CD14-positive monocyte (primary cell): ENCODE measurements at regions not wholly inside any gene's neighbourhood (a gene's known extent, or its start where the extent isn't known, plus 50 kb on each side); places are given as distances from the start of the nearest gene placed in this dataset.

Experiments
- DNase-seq, 3 donors: peaks; one replicate each; pipeline ENCODE4 v3.0.0-alpha.2; 2011 to 2022
- H2AFZ ChIP-seq: 2 replicates; pipeline ENCODE4 v1.6.0; 2012; ENCODE audit warnings: mild to moderate bottlenecking, low read depth, low read length, inconsistent platforms; ENCODE audit not compliant: insufficient read depth, poor library complexity, severe bottlenecking
- H3K27ac ChIP-seq, 2 donors: 1 replicate in 1 of 2; 2 replicates in 1 of 2; pipeline ENCODE4 v1.5.1; 2012 to 2013; ENCODE audit warnings: low read length in 2 of 2, control low read depth in 1 of 2, inconsistent platforms in 1 of 2, low read depth in 1 of 2, mild to moderate bottlenecking in 1 of 2
- H3K27me3 ChIP-seq, 2 donors: one replicate each; pipeline versions ENCODE4 v1.6.0 to v1.6.1; 2011 to 2013; ENCODE audit warnings: low read length in 2 of 2; ENCODE audit not compliant: control insufficient read depth in 2 of 2, insufficient read depth in 2 of 2
- H3K36me3 ChIP-seq, 2 donors: replicated peaks in 1 of 2; 1 replicate in 1 of 2; 2 replicates in 1 of 2; pipeline versions ENCODE4 v1.5.1 to v1.6.1; 2012 to 2013; ENCODE audit warnings: low read length in 2 of 2, control low read depth in 1 of 2, inconsistent platforms in 1 of 2, mild to moderate bottlenecking in 1 of 2; ENCODE audit not compliant: insufficient read depth in 2 of 2, control insufficient read depth in 1 of 2
- H3K4me1 ChIP-seq, 2 donors: 1 replicate in 1 of 2; 2 replicates in 1 of 2; pipeline versions ENCODE4 v1.5.1 to v1.6.1; 2012 to 2013; ENCODE audit warnings: low read length in 2 of 2, control low read depth in 1 of 2, inconsistent platforms in 1 of 2, mild to moderate bottlenecking in 1 of 2, moderate library complexity in 1 of 2; ENCODE audit not compliant: insufficient read depth in 2 of 2, control insufficient read depth in 1 of 2
- H3K4me2 ChIP-seq: replicated peaks from 2 replicates; pipeline ENCODE3; 2012; ENCODE audit warnings: low read length, moderate library complexity, mild to moderate bottlenecking; ENCODE audit not compliant: poor library complexity, severe bottlenecking; ENCODE audit errors: extremely low read depth
- H3K4me3 ChIP-seq, 3 experiments: fragments of 200-600 bp in 1 of 3; sonication (generic) in 1 of 3; replicated peaks in 1 of 3; 1 replicate in 2 of 3; 2 replicates in 1 of 3; pipeline ENCODE4 v1.5.1; 2011 to 2013; ENCODE audit warnings: low read length in 3 of 3, mild to moderate bottlenecking in 3 of 3, control low read depth in 2 of 3, low read depth in 2 of 3, inconsistent platforms in 1 of 3, moderate library complexity in 1 of 3
- H3K79me2 ChIP-seq: 2 replicates; pipeline ENCODE4 v1.6.0; 2012; ENCODE audit warnings: mild to moderate bottlenecking, control low read depth, inconsistent platforms, low read length, moderate library complexity; ENCODE audit not compliant: insufficient read depth
- H3K9ac ChIP-seq: 2 replicates; pipeline ENCODE4 v1.6.0; 2017; ENCODE audit warnings: low read length, mild to moderate bottlenecking; ENCODE audit not compliant: insufficient read depth, poor library complexity, severe bottlenecking
- H3K9me3 ChIP-seq, 2 donors: replicated peaks in 1 of 2; 1 replicate in 1 of 2; 2 replicates in 1 of 2; pipeline versions ENCODE4 v1.5.1 to v1.6.1; 2012 to 2013; ENCODE audit warnings: low read length in 2 of 2, control low read depth in 1 of 2; ENCODE audit not compliant: control insufficient read depth in 1 of 2, insufficient read depth in 1 of 2
- H4K20me1 ChIP-seq: 2 replicates; pipeline ENCODE4 v1.6.0; 2012; ENCODE audit warnings: mild to moderate bottlenecking, low read length, control low read depth, moderate library complexity; ENCODE audit not compliant: insufficient read depth
- H3K27ac Mint-ChIP-seq, 7 donors: one replicate each; pipeline ENCODE4 v1.8.0; 2020; ENCODE audit warnings: mild to moderate bottlenecking in 7 of 7, mixed read lengths in 7 of 7, moderate library complexity in 6 of 7, inconsistent platforms in 2 of 7
- H3K27me3 Mint-ChIP-seq, 3 donors: one replicate each; pipeline ENCODE4 v1.8.0; 2021 to 2022; ENCODE audit warnings: low read depth in 3 of 3, mild to moderate bottlenecking in 3 of 3, mixed read lengths in 3 of 3, moderate library complexity in 3 of 3, inconsistent platforms in 1 of 3
- H3K36me3 Mint-ChIP-seq, 2 donors: one replicate each; pipeline ENCODE4 v1.8.0; 2020; ENCODE audit warnings: mixed read lengths in 2 of 2, inconsistent platforms in 1 of 2, mild to moderate bottlenecking in 1 of 2
- H3K4me1 Mint-ChIP-seq: one replicate; pipeline ENCODE4 v1.8.0; 2020; ENCODE audit warnings: mild to moderate bottlenecking, mixed read lengths
- H3K4me3 Mint-ChIP-seq, 2 donors: one replicate each; pipeline ENCODE4 v1.8.0; 2020; ENCODE audit warnings: mild to moderate bottlenecking in 2 of 2, mixed read lengths in 2 of 2, moderate library complexity in 1 of 2
- H3K9me3 Mint-ChIP-seq, 7 donors: one replicate each; pipeline ENCODE4 v1.8.0; 2020 to 2022; ENCODE audit warnings: mixed read lengths in 7 of 7, mild to moderate bottlenecking in 6 of 7, moderate library complexity in 6 of 7, inconsistent platforms in 2 of 7
- CTCF ChIP-seq: fragments of 200-600 bp; IDR thresholded peaks from one replicate; pipeline ENCODE4 v1.8.0; 2022; ENCODE audit warnings: antibody characterized with exemption, mild to moderate bottlenecking
- WGBS: methylation state at CpG from one replicate; pipeline ENCODE4 v1.1.5; 2013; ENCODE audit warnings: missing lambda C conversion rate; ENCODE audit not compliant: insufficient coverage; 5-methylcytosine and 5-hydroxymethylcytosine counted together
- intact Hi-C, 2 donors: fragments of 100-400 bp; cut with micrococcal nuclease; formaldehyde crosslinking; loops; one replicate each; pipeline versions ENCODE4 v1.15.0 to v1.15.1; 2023

- Histone ChIP-seq H2AFZ (no peak overlapping the region), H3K4me3 (no peak overlapping the region), H3K9me3 (peaks cover 6 to 10% of the 10 kb centered on the region in 2 donors), H3K36me3 (no peaks in the 10 kb centered on the region), H3K27me3 (no peaks in the 10 kb centered on the region), H3K79me2 (no peaks in the 10 kb centered on the region), H3K9ac (no peak overlapping the region), H3K4me2 (no peak overlapping the region), H3K4me1 (no peaks in the 10 kb centered on the region), H4K20me1 (no peaks in the 10 kb centered on the region), H3K27ac (no peak overlapping the region)
- TF ChIP-seq CTCF: no peak
- peaks cover 0 to 2% (median 0%) of the 10 kb centered on the region in 3 donors for H3K27me3 Mint-ChIP-seq
- H3K4me1 Mint-ChIP-seq: peaks cover 6% of the 10 kb centered on the region
- H3K36me3 Mint-ChIP-seq: no peaks in the 10 kb centered on the region
- no peak overlapping the region for H3K27ac Mint-ChIP-seq
- no peak overlapping the region for H3K4me3 Mint-ChIP-seq
- peaks cover 5 to 17% (median 12%) of the 10 kb centered on the region in 7 donors for H3K9me3 Mint-ChIP-seq
- DNase-seq: no peak
- intact Hi-C loops: no loop called here
- WGBS: 62% methylated on average over 3 of the region's 4 CpGs
Observed at GRCh38 chr16:74053826-74054225, 242.8 kb upstream of the PSMD7 start.

- Mint-ChIP-seq H3K36me3 (no peaks in the 10 kb centered on the region), H3K4me3 (no peak overlapping the region), H3K27me3 (peaks cover 0 to 5% (median 0%) of the 10 kb centered on the region in 3 donors), H3K27ac (no peak overlapping the region), H3K4me1 (peaks cover 6% of the 10 kb centered on the region), H3K9me3 (peaks cover 5 to 12% (median 9%) of the 10 kb centered on the region in 7 donors)
- no peak overlapping the region for H3K9ac ChIP-seq
- H3K4me2 ChIP-seq: no peak overlapping the region
- no peak overlapping the region for H3K4me3 ChIP-seq
- no peak for DNase-seq
- no peak overlapping the region for H2AFZ ChIP-seq
- no peaks in the 10 kb centered on the region for H4K20me1 ChIP-seq
- no peaks in the 10 kb centered on the region for H3K27me3 ChIP-seq
- H3K27ac ChIP-seq: no peak overlapping the region
- H3K36me3 ChIP-seq: no peaks in the 10 kb centered on the region
- no CpG with 5 or more reads among the region's 1 CpG for WGBS
- no peaks in the 10 kb centered on the region for H3K79me2 ChIP-seq
- H3K4me1 ChIP-seq: no peaks in the 10 kb centered on the region
- H3K9me3 ChIP-seq: peaks cover 1 to 5% of the 10 kb centered on the region in 2 donors
- no peak for TF ChIP-seq CTCF
- intact Hi-C loops: no loop called here
Observed at GRCh38 chr16:74053312-74053711, 243.3 kb upstream of the PSMD7 start.
